ENCODE measurements at regions not wholly inside any gene's neighbourhood (a gene's known extent, or its start where the extent isn't known, plus 50 kb on each side); places are given as distances from the start of the nearest gene placed in this dataset.

DNA sequence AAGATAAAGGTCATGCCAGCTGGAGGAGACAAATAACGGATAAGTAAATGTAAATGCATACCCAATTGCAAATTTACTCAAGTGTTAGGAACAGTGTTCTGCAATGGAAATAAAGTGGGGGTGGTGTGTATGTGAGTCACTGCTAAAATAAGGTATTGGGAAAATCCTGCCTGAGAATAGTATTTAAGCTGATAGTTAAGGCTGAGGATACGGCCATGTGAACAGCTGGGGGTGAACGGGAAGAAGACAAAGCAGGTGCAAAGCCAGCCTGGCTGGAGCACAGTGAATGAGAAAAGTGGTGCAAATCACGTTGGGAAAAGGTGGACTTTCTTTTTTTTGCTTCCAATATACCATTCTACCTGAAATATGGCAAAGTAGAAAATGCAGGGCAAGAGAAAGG is 242.4 kb upstream of the SLC10A2 start:
- TF ChIP-seq, protein P1, sequence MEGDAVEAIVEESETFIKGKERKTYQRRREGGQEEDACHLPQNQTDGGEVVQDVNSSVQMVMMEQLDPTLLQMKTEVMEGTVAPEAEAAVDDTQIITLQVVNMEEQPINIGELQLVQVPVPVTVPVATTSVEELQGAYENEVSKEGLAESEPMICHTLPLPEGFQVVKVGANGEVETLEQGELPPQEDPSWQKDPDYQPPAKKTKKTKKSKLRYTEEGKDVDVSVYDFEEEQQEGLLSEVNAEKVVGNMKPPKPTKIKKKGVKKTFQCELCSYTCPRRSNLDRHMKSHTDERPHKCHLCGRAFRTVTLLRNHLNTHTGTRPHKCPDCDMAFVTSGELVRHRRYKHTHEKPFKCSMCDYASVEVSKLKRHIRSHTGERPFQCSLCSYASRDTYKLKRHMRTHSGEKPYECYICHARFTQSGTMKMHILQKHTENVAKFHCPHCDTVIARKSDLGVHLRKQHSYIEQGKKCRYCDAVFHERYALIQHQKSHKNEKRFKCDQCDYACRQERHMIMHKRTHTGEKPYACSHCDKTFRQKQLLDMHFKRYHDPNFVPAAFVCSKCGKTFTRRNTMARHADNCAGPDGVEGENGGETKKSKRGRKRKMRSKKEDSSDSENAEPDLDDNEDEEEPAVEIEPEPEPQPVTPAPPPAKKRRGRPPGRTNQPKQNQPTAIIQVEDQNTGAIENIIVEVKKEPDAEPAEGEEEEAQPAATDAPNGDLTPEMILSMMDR (IDR thresholded peaks at IDR 0.05), result no peak
- TF ChIP-seq POLR2AphosphoS5 (IDR thresholded peaks at IDR 0.05; ENCODE audit: insufficient read depth in 1 of 2, low read depth in 1 of 2), result no peak

Data from vagina (tissue), 2 donors.